Trophoblast cell (in vitro differentiated cells and primary cell): ENCODE measurements at regions not wholly inside any gene's neighbourhood (a gene's known extent, or its start where the extent isn't known, plus 50 kb on each side); places are given as distances from the start of the nearest gene placed in this dataset.

Experiments used
- DNase-seq, 2 donors: peaks; one replicate each; pipeline ENCODE4 v3.0.0-alpha.2; 2016
- H2AFZ ChIP-seq: 2 replicates; pipeline ENCODE4 v1.6.1; 2013; ENCODE audit warnings: low read length, moderate library complexity, mild to moderate bottlenecking; ENCODE audit not compliant: insufficient read depth, poor library complexity
- H2AK5ac ChIP-seq: 2 replicates; pipeline ENCODE4 v1.6.1; 2013; ENCODE audit warnings: mild to moderate bottlenecking, low read length
- H2BK120ac ChIP-seq: 2 replicates; pipeline ENCODE4 v1.6.1; 2013; ENCODE audit warnings: low read length, mild to moderate bottlenecking, moderate library complexity; ENCODE audit not compliant: insufficient read depth, poor library complexity
- H2BK12ac ChIP-seq: 2 replicates; pipeline ENCODE4 v1.6.1; 2013; ENCODE audit warnings: mild to moderate bottlenecking, low read length, moderate library complexity
- H2BK5ac ChIP-seq: 2 replicates; pipeline ENCODE4 v1.6.1; 2013; ENCODE audit warnings: low read length, low read depth, moderate library complexity, mild to moderate bottlenecking; ENCODE audit not compliant: poor library complexity
- H3K14ac ChIP-seq: 2 replicates; pipeline ENCODE4 v1.6.1; 2013; ENCODE audit warnings: mild to moderate bottlenecking, low read length
- H3K18ac ChIP-seq: 2 replicates; pipeline ENCODE4 v1.6.1; 2013; ENCODE audit warnings: mild to moderate bottlenecking, low read length
- H3K23ac ChIP-seq: 2 replicates; pipeline ENCODE4 v1.6.1; 2013; ENCODE audit warnings: low read length
- H3K27ac ChIP-seq: 2 replicates; pipeline ENCODE4 v1.5.1; 2013; ENCODE audit warnings: low read depth, mild to moderate bottlenecking, inconsistent platforms, low read length, moderate library complexity
- H3K27me3 ChIP-seq: 2 replicates; pipeline ENCODE4 v1.6.1; 2013; ENCODE audit warnings: inconsistent platforms, mild to moderate bottlenecking, low read length, moderate library complexity; ENCODE audit not compliant: insufficient read depth
- H3K36me3 ChIP-seq, 2 experiments: 1 replicate in 1 of 2; 2 replicates in 1 of 2; pipeline ENCODE4 v1.6.1; 2013; ENCODE audit warnings: low read length in 2 of 2, mild to moderate bottlenecking in 2 of 2, moderate library complexity in 1 of 2; ENCODE audit not compliant: insufficient read depth in 2 of 2, control insufficient read depth in 1 of 2
- H3K4ac ChIP-seq: 2 replicates; pipeline ENCODE4 v1.6.1; 2013; ENCODE audit warnings: low read depth, mild to moderate bottlenecking, low read length, moderate library complexity
- H3K4me1 ChIP-seq, 2 experiments: 1 replicate in 1 of 2; 2 replicates in 1 of 2; pipeline ENCODE4 v1.6.1; 2013; ENCODE audit warnings: low read length in 2 of 2, mild to moderate bottlenecking in 2 of 2, moderate library complexity in 1 of 2; ENCODE audit not compliant: insufficient read depth in 2 of 2, control insufficient read depth in 1 of 2
- H3K4me2 ChIP-seq: 2 replicates; pipeline ENCODE4 v1.6.1; 2013; ENCODE audit warnings: inconsistent platforms, mild to moderate bottlenecking, low read length, moderate library complexity
- H3K4me3 ChIP-seq: 2 replicates; pipeline ENCODE4 v1.5.1; 2013; ENCODE audit warnings: mild to moderate bottlenecking, low read depth, low read length, inconsistent platforms
- H3K79me1 ChIP-seq: one replicate; pipeline ENCODE4 v1.6.1; 2013; ENCODE audit warnings: low read length
- H3K79me2 ChIP-seq: 2 replicates; pipeline ENCODE4 v1.6.1; 2013; ENCODE audit warnings: low read length, mild to moderate bottlenecking; ENCODE audit not compliant: control insufficient read depth, insufficient read depth, poor library complexity
- H3K9ac ChIP-seq: 2 replicates; pipeline ENCODE4 v1.6.1; 2013; ENCODE audit warnings: mild to moderate bottlenecking, low read length
- H3K9me3 ChIP-seq: 2 replicates; pipeline ENCODE4 v1.6.1; 2013; ENCODE audit warnings: low read depth, mild to moderate bottlenecking, control low read depth, inconsistent platforms, low read length; ENCODE audit not compliant: insufficient read depth
- H4K12ac ChIP-seq: 2 replicates; pipeline ENCODE4 v1.6.1; 2013; ENCODE audit warnings: low read depth, mild to moderate bottlenecking, low read length, moderate library complexity
- H4K8ac ChIP-seq: 2 replicates; pipeline ENCODE4 v1.6.1; 2013; ENCODE audit warnings: low read depth, mild to moderate bottlenecking, low read length, moderate library complexity
- H4K91ac ChIP-seq: one replicate; pipeline ENCODE4 v1.6.1; 2013; ENCODE audit warnings: low read depth, mild to moderate bottlenecking, low read length, moderate library complexity
- WGBS: extraction: QIAGEN DNeasy Blood & Tissue Kit; methylation state at CpG from one replicate; pipeline ENCODE4 v1.1.7; 2013; ENCODE audit warnings: missing lambda C conversion rate; ENCODE audit not compliant: insufficient read length, insufficient coverage; ENCODE audit errors: extremely low coverage; 5-methylcytosine and 5-hydroxymethylcytosine counted together

DNA sequence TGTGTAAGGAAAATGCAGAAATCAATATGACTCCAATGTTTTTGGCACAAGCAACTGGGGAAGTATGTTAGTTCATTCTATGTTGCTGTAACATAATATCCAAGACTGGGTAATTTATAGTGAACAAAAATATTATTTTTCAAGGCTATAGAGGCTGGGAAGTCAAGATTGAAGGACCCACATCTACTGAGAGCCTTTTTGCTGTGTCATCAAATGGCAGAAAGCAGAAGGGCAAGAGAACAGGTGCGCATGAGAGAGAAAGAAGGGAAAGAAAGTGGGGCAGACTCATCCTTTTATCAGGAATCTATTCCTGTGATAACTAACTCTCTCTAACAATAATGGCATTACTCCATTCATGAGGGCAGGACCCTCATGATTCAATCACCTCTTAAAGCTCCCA lies 237.2 kb downstream of the FAT4 start:
- H3K18ac ChIP-seq, result no peak overlapping the region
- H3K9me3 ChIP-seq, result no peaks in the 10 kb centered on the region
- no peak overlapping the region for H4K8ac ChIP-seq
- H3K23ac ChIP-seq, result no peak overlapping the region
- H2BK120ac ChIP-seq, result no peak overlapping the region
- H3K36me3 ChIP-seq, result no peaks in the 10 kb centered on the region
- H3K4me3 ChIP-seq, result no peak overlapping the region
- H3K27ac ChIP-seq, result no peak overlapping the region
- H3K4ac ChIP-seq, result no peak overlapping the region
- no peak overlapping the region for H3K4me2 ChIP-seq
- H3K9ac ChIP-seq, result no peak overlapping the region
- H3K4me1 ChIP-seq, result no peaks in the 10 kb centered on the region
- H4K91ac ChIP-seq, result no peak overlapping the region
- no peak overlapping the region for H3K14ac ChIP-seq
- no peaks in the 10 kb centered on the region for H3K27me3 ChIP-seq
- no peak for DNase-seq
- H2AFZ ChIP-seq, result no peak overlapping the region
- no peaks in the 10 kb centered on the region for H3K79me2 ChIP-seq
- no peak overlapping the region for H2AK5ac ChIP-seq
- no peak overlapping the region for H2BK5ac ChIP-seq
- H2BK12ac ChIP-seq, result no peak overlapping the region
- WGBS, result no CpG with 5 or more reads among the region's 1 CpG
- no peaks in the 10 kb centered on the region for H3K79me1 ChIP-seq
- H4K12ac ChIP-seq, result no peak overlapping the region

- no peak overlapping the region for H3K9ac ChIP-seq
- no peak overlapping the region for H3K14ac ChIP-seq
- H3K27ac ChIP-seq, result no peak overlapping the region
- H4K91ac ChIP-seq, result no peak overlapping the region
- no peak overlapping the region for H2AFZ ChIP-seq
- no peak overlapping the region for H4K12ac ChIP-seq
- H3K4me3 ChIP-seq, result no peak overlapping the region
- no CpG with 5 or more reads among the region's 3 CpGs for WGBS
- H3K36me3 ChIP-seq, result no peaks in the 10 kb centered on the region
- H3K23ac ChIP-seq, result no peak overlapping the region
- H3K4ac ChIP-seq, result no peak overlapping the region
- H3K27me3 ChIP-seq, result no peaks in the 10 kb centered on the region
- no peak overlapping the region for H2BK12ac ChIP-seq
- H3K4me2 ChIP-seq, result no peak overlapping the region
- no peak overlapping the region for H2BK120ac ChIP-seq
- no peak overlapping the region for H2BK5ac ChIP-seq
- DNase-seq, result no peak
- no peak overlapping the region for H2AK5ac ChIP-seq
- H3K4me1 ChIP-seq, result no peaks in the 10 kb centered on the region
- H3K9me3 ChIP-seq, result no peaks in the 10 kb centered on the region
- H3K79me2 ChIP-seq, result no peaks in the 10 kb centered on the region
- no peaks in the 10 kb centered on the region for H3K79me1 ChIP-seq
- H3K18ac ChIP-seq, result no peak overlapping the region
- no peak overlapping the region for H4K8ac ChIP-seq
Observed at GRCh38 chr4:125572601-125573000, 257.8 kb downstream of the FAT4 start.

DNA sequence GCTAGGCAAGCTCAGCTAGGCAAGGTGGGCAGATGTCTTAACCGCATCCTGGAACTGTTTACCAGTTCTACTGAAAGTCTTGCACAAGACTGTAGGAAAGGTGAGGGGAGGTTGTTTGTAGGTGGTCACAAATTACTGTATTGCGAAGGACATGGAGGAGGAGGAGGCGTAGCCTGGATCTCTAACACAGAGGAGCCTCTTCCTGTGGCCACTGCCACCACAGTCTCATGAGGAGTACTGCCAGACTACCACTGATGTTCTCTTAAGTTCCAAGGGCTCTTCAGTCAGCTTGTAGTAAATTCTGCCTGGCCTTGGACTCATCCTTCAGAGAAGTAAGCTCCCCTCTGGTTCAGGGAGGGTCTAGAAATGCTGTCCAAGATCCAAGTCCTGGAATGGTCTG lies 258.6 kb downstream of the FAT4 start:
- H3K4me3 ChIP-seq, result no peak overlapping the region
- H2BK5ac ChIP-seq, result no peak overlapping the region
- no peak overlapping the region for H3K27ac ChIP-seq
- no peak overlapping the region for H2AFZ ChIP-seq
- no CpG with 5 or more reads among the region's 3 CpGs for WGBS
- H3K14ac ChIP-seq, result no peak overlapping the region
- H3K27me3 ChIP-seq, result no peaks in the 10 kb centered on the region
- no peak overlapping the region for H4K8ac ChIP-seq
- H3K4ac ChIP-seq, result no peak overlapping the region
- no peaks in the 10 kb centered on the region for H3K79me2 ChIP-seq
- H3K36me3 ChIP-seq, result no peaks in the 10 kb centered on the region
- no peaks in the 10 kb centered on the region for H3K9me3 ChIP-seq
- H3K79me1 ChIP-seq, result no peaks in the 10 kb centered on the region
- no peak for DNase-seq
- H3K18ac ChIP-seq, result no peak overlapping the region
- no peak overlapping the region for H3K9ac ChIP-seq
- H3K23ac ChIP-seq, result no peak overlapping the region
- H4K12ac ChIP-seq, result no peak overlapping the region
- H2BK120ac ChIP-seq, result no peak overlapping the region
- no peak overlapping the region for H2BK12ac ChIP-seq
- no peak overlapping the region for H3K4me2 ChIP-seq
- no peak overlapping the region for H2AK5ac ChIP-seq
- no peaks in the 10 kb centered on the region for H3K4me1 ChIP-seq
- no peak overlapping the region for H4K91ac ChIP-seq

DNA sequence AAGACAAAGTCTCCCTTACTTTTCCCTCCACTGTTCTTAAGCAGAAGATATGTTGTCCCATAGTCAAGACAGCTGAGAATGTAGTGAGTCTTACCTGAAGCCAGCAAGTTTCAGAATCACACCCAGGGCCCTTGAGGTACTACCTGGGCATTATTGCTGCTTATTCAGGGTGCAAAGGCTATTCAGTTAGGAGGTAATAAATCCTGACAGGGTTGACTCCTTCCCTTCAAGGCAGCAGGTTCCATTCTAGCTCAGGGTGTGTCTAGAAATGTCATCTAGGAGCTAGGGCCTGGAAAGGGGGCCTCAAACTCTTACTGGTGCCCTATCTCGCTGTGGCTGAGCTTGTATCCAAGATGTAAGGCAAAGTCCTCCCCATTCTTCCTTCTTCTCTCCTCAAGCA lies 259.0 kb downstream of the FAT4 start:
- no peak overlapping the region for H3K23ac ChIP-seq
- no peak overlapping the region for H4K91ac ChIP-seq
- no peak overlapping the region for H2BK12ac ChIP-seq
- H3K27me3 ChIP-seq, result no peaks in the 10 kb centered on the region
- H3K79me1 ChIP-seq, result no peaks in the 10 kb centered on the region
- H2AK5ac ChIP-seq, result no peak overlapping the region
- no peak for DNase-seq
- no peak overlapping the region for H4K8ac ChIP-seq
- H2BK5ac ChIP-seq, result no peak overlapping the region
- H4K12ac ChIP-seq, result no peak overlapping the region
- H3K4ac ChIP-seq, result no peak overlapping the region
- no peak overlapping the region for H2BK120ac ChIP-seq
- H3K9ac ChIP-seq, result no peak overlapping the region
- no peaks in the 10 kb centered on the region for H3K36me3 ChIP-seq
- no peak overlapping the region for H3K18ac ChIP-seq
- H3K4me2 ChIP-seq, result no peak overlapping the region
- H3K4me1 ChIP-seq, result no peaks in the 10 kb centered on the region
- H3K79me2 ChIP-seq, result no peaks in the 10 kb centered on the region
- no peak overlapping the region for H3K27ac ChIP-seq
- H2AFZ ChIP-seq, result no peak overlapping the region
- H3K9me3 ChIP-seq, result no peaks in the 10 kb centered on the region
- H3K14ac ChIP-seq, result no peak overlapping the region
- no peak overlapping the region for H3K4me3 ChIP-seq
- WGBS, result no CpG with 5 or more reads among the region's 1 CpG
